Progenitor cell of endocrine pancreas (in vitro differentiated cells): ENCODE measurements at regions not wholly inside any gene's neighbourhood (a gene's known extent, or its start where the extent isn't known, plus 50 kb on each side); places are given as distances from the start of the nearest gene placed in this dataset.

ENCODE experiments used
- DNase-seq: peaks from one replicate; pipeline ENCODE4 v3.0.0; 2021; ENCODE audit warnings: low spot score; ENCODE audit not compliant: unreplicated experiment
- H3K27ac Mint-ChIP-seq: 2 replicates; pipeline ENCODE4 v1.8.0; 2021; ENCODE audit warnings: mild to moderate bottlenecking, moderate library complexity, mixed read lengths
- H3K27me3 Mint-ChIP-seq: 2 replicates; pipeline ENCODE4 v1.8.0; 2021; ENCODE audit warnings: mixed read lengths
- H3K36me3 Mint-ChIP-seq: 2 replicates; pipeline ENCODE4 v1.8.0; 2022; ENCODE audit warnings: mixed read lengths; ENCODE audit not compliant: insufficient read depth
- H3K4me1 Mint-ChIP-seq: 2 replicates; pipeline ENCODE4 v1.8.0; 2021; ENCODE audit warnings: low read depth, mixed read lengths
- H3K4me3 Mint-ChIP-seq: 2 replicates; pipeline ENCODE4 v1.8.0; 2021; ENCODE audit warnings: low read depth, mild to moderate bottlenecking, moderate library complexity, mixed read lengths
- H3K9me3 Mint-ChIP-seq: 2 replicates; pipeline ENCODE4 v1.8.0; 2021; ENCODE audit warnings: low read depth, mixed read lengths
- TF ChIP-seq, protein P1 (sequence below): fragments of 200-600 bp; sonication (generic); IDR thresholded peaks from one replicate; pipeline ENCODE4 v1.5.0; 2021; ENCODE audit warnings: antibody characterized with exemption, mild to moderate bottlenecking; ENCODE audit not compliant: unreplicated experiment

DNA sequence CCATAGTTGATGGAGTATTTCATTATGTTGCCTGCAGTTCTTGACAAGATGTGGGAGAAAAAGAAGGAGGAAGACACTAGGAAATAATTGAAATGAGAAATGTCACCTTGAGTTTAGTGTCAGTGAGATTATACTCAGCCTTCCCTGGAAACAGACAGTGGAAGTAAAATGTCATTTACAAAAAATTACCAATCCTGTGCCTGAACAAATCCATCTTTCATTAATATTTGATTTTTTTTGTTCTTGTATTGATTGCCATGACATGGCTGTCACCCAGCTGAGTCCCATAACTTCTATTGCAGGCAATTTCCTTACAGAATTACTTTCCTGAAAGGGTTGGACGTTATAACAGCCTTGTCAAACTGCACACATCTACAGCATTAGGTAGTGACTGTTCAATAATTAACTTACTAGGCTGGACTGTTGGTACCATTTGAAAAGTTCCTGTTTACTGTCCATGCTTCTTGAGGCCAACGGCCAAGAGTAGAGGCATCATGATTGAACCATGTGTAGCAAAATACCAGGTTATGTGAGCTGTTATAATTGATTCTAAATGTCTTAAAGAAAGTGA, 572.2 kb upstream of the LMCD1 start:
- Mint-ChIP-seq H3K27me3 (peaks cover 3% of the 10 kb centered on the region), H3K36me3 (no peaks in the 10 kb centered on the region), H3K4me1 (peaks cover 3% of the 10 kb centered on the region), H3K27ac (no peak overlapping the region), H3K4me3 (no peak overlapping the region), H3K9me3 (peaks cover 4% of the 10 kb centered on the region)
- TF ChIP-seq, protein P1, sequence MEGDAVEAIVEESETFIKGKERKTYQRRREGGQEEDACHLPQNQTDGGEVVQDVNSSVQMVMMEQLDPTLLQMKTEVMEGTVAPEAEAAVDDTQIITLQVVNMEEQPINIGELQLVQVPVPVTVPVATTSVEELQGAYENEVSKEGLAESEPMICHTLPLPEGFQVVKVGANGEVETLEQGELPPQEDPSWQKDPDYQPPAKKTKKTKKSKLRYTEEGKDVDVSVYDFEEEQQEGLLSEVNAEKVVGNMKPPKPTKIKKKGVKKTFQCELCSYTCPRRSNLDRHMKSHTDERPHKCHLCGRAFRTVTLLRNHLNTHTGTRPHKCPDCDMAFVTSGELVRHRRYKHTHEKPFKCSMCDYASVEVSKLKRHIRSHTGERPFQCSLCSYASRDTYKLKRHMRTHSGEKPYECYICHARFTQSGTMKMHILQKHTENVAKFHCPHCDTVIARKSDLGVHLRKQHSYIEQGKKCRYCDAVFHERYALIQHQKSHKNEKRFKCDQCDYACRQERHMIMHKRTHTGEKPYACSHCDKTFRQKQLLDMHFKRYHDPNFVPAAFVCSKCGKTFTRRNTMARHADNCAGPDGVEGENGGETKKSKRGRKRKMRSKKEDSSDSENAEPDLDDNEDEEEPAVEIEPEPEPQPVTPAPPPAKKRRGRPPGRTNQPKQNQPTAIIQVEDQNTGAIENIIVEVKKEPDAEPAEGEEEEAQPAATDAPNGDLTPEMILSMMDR, result no peak
- no peak for DNase-seq

DNA sequence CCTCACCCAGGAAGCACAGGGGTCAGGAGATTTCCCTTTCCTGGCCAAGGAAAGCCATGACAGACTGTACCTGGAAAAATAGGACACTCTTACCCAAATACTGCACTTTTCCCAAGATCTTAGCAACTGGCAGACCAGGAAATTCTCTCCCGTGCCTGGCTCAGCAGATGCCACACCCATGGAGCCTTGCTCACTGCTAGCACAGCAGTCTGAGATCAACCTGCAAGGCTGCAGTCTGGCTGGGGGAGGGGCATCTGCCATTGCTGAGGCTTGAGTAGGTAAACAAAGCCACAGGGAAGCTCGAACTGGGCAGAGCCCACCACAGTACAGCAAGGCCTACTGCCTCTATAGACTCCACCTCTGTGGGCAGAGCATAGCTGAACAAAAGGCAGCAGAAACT, 567.3 kb upstream of the LMCD1 start:
- TF ChIP-seq, protein P1, result no peak
- no peak for DNase-seq
- peaks cover 24% of the 10 kb centered on the region for H3K9me3 Mint-ChIP-seq
- no peak overlapping the region for H3K27ac Mint-ChIP-seq
- no peaks in the 10 kb centered on the region for H3K27me3 Mint-ChIP-seq
- no peaks in the 10 kb centered on the region for H3K36me3 Mint-ChIP-seq
- H3K4me3 Mint-ChIP-seq, result no peak overlapping the region
- H3K4me1 Mint-ChIP-seq, result no peaks in the 10 kb centered on the region

- H3K9me3 Mint-ChIP-seq, result no peaks in the 10 kb centered on the region
- no peaks in the 10 kb centered on the region for H3K4me1 Mint-ChIP-seq
- TF ChIP-seq, protein P1, result no peak
- H3K27ac Mint-ChIP-seq, result no peak overlapping the region
- H3K36me3 Mint-ChIP-seq, result no peaks in the 10 kb centered on the region
- DNase-seq, result no peak
- no peaks in the 10 kb centered on the region for H3K27me3 Mint-ChIP-seq
- no peak overlapping the region for H3K4me3 Mint-ChIP-seq
These were observed 553.7 kb upstream of the LMCD1 start for GRCh38 chr3:7947930-7948329.

- Mint-ChIP-seq H3K4me1 (no peaks in the 10 kb centered on the region), H3K27me3 (no peaks in the 10 kb centered on the region), H3K27ac (no peak overlapping the region), H3K4me3 (no peak overlapping the region), H3K9me3 (no peaks in the 10 kb centered on the region), H3K36me3 (no peaks in the 10 kb centered on the region)
- TF ChIP-seq, protein P1, result no peak
- DNase-seq, result no peak
These were observed 550.7 kb upstream of the LMCD1 start for GRCh38 chr3:7950890-7951289.

DNA sequence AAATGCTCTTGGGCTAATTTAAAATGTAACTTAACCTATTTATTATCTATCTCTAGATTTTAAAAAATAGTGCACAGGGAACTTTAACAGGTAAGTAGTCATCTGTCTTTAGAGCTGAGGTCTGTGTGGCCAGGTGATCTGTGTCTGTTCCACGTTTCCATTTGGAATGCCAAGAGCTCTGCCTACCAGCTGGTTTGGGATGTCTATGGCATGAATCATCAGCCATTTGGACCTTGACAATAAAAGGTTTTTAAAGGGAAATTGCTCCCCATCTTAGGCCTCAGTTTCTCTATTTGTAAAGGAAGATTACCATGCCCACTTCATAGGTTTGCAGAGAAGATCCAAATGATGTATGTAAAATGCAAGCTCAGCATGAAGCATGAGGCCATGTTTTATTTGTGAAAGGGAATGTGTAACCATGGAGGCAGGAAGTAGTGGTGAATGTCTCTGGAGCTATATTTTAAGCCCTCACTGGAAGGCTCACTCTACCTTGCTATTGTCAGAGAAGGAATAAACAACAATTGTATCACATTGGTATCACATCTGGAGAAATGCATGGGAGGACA, 548.1 kb upstream of the LMCD1 start:
- DNase-seq, result no peak
- Mint-ChIP-seq H3K27ac (no peak overlapping the region), H3K36me3 (no peaks in the 10 kb centered on the region), H3K4me3 (no peak overlapping the region), H3K27me3 (no peaks in the 10 kb centered on the region), H3K9me3 (no peaks in the 10 kb centered on the region), H3K4me1 (no peaks in the 10 kb centered on the region)
- TF ChIP-seq, protein P1, result no peak
